ENCODE measurements at regions not wholly inside any gene's neighbourhood (a gene's known extent, or its start where the extent isn't known, plus 50 kb on each side); places are given as distances from the start of the nearest gene placed in this dataset.
"Not testable (repeated sequence)": the region's sequence is repeated elsewhere in the genome, so short reads cannot be mapped to it uniquely, and the experiment has no call there.

DNA sequence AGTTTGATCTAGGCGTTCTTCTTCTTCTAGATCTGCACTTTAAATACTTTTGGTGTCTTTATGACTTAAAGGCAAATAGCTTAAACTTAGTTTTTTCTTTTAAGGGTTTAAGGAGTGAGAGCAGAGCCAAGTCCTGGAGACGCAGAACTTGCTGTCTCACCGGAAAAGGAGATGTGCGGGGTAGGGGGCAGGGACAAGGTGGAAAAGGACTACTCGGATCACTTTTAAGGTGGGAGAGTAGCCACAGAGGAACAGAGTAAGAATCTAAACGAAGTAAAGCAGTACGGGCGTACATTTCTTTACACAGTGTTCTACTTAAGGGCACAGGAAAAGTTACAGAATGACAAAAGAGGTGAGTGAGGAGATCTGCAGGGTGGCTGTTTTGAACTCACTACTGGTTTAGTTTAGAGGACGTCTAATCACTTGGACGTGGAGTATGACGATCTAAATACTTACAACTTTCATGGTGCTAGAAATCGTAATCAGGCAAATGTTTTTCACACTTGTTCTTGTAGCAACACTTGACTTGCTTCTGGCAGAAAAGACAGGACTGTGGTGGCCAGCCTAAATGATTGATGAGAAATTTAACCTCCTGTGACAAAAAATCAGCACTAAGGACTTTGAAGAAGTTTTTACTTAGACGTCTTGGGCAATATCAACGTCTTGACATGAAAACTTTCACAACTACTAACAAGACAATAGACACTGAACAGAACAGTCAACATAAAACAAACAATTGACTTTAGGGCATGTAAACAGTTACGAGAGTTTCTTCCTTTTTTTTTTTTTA, 127.0 kb downstream of the ART5 start:
- DNase-seq (ENCODE audit: low read depth): not testable (repeated sequence)

DNA sequence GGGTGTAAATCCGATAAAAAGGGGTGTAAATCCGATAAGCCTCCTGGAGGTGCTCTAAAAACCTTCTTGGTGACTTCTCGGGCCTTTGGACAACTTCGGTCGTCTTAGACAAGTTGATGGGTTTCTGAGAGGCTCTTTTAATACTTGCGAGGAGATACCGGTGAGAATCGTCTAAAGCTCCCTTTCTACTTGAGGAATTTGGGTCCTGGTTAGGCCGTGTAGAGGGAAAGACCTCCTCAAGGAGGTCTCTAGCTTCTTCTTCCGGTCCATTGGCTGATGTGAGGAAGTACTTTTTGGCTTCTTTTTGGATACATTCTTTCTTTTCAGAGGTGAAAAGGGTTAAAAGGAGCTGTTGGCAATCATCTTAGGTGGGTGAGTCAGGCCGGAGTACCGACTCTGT, 128.5 kb downstream of the ART5 start:
- DNase-seq (ENCODE audit: low read depth): not testable (repeated sequence)

DNA sequence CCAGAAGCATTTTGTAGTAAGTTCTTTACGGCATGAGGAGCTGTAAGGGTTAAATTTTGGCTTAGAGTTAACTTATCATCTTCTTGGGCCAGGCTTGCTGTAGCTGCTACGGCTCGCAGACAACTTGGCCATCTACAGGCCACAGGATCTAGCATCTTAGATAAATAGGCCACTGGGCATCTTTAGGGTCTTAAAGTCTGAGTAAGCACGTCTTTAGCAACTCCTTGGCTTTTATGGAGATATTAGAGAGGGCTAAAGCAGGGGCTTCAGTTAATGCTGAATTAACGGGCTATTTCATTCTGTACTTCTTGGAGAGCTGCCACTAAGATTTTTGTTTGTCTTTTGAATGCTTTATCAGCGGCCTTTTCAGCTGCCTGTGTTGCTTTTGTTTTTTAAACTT, 129.0 kb downstream of the ART5 start:
- not testable (repeated sequence) for DNase-seq (ENCODE audit: low read depth)

- DNase-seq (ENCODE audit: low read depth): peak; percentile 45
These were observed 129.6 kb downstream of the ART5 start for GRCh38 chr11:3512133-3512703.

- not testable (repeated sequence) for DNase-seq (ENCODE audit: low read depth)
These were observed 130.2 kb downstream of the ART5 start for GRCh38 chr11:3511416-3512132.

DNA sequence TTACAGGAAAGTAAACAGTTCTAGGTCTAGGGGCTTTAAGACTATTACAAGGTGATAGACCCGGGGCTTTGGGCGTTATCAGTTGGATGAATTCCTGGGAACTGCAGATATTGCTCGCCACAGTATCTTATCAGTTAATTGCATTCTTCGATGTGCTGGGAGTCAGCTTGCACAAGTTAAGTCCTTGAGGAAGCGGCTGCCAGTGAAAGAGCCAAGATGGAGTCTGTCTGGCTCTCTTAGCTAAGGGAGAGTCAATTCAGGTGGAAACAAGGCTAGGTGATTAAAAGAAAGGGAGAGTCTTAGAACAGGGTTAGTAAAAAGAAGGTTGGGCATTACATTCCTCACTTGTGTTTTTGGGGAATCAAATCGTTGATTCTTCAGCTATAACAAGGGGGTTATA, 130.6 kb upstream of the ZNF195 start:
- DNase-seq (ENCODE audit: low read depth): not testable (repeated sequence)

GRCh38 chr11:3499198-3499597, 120.3 kb upstream of the ZNF195 start:
- not testable (repeated sequence) for DNase-seq (ENCODE audit: low read depth)

- not testable (repeated sequence) for DNase-seq (ENCODE audit: low read depth)
These were observed 119.4 kb upstream of the ZNF195 start for GRCh38 chr11:3498356-3498755.

- DNase-seq (ENCODE audit: low read depth): not testable (repeated sequence)
These were observed 114.2 kb upstream of the ZNF195 start for GRCh38 chr11:3493152-3493551.

DNA sequence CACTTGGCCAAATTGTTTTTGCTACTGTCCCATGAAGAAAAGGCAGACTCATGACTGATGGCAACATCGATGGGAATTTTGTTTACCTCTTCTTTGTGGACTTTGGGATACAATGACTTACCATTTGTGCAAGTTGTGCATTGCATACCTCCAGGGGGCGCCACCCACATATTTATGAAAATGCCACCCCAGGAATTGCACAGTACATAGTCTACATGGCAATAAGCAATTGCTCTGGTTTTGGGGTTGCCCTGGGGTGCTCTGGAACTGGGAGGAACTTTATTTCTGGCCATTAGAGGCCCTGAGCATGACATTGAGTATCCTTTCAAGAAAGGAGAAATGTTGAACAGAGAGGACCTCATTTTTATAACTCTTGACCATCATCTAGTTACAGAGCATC, 109.1 kb upstream of the ZNF195 start:
- not testable (repeated sequence) for DNase-seq (ENCODE audit: low read depth)

DNA sequence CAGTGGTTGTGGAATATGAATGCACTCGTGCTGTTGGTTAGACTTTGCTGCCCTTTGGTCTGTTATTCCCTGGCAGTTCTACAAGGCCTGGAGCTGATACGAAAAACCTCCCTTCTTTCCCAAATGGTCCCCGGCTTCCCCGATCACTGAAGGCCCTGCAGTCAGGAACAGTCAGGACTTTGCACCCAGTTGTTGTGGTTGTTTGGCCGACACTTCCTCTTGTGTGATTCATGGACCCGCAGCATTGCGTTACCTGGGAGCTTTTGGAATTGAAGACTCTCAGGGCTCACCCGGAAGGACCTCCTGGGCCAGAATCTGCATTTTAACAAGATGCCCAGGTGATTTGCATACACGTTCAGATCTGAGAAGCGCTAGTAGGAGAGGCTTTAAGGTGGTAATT, 106.8 kb upstream of the ZNF195 start:
- DNase-seq (ENCODE audit: low read depth): not testable (repeated sequence)

DNA sequence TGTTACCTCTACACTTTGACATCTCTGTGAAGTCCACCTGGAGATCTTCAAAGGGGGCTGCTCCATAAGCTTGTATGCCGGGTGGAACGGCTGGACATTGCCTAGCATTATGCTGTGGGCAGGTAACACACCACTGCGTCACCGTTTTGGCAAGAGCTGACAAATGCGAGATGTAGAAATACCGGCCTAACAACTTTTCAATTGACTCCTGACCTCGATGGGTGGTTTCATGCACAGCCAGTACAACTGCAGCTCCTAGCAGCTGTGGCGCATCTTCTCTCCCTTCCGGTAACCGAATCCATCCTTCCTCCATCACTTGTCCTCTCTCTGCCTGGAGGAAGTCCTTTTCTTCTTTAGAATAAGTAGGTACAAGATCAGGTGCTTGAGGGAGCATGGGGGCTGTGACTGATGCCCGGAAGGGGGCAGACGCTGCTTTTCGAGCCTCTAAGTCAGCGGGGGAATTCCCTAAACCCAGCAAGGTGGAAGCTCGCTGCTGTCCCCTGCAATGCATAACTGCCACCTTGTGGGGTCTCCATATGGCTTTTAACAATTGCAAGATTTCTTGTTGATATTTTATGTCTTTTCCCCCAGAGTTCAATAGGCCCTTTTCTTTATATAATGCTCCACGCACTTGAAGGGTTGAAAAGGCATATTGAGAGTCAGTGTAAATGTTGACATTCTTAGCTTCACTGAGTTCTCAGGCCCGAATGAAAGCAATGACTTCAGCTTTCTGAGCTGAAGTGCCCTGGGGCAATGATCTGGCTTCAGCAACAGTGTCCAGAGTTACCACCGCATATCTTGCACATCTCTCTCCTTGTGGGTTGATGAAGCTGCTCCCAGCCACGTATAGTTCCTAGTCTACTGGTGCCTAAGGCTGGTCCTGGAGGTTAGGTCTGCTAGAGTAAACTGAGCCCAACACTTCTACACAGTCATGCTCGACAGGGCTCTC, 98.3 kb upstream of the ZNF195 start:
- DNase-seq (ENCODE audit: low read depth): not testable (repeated sequence)

DNA sequence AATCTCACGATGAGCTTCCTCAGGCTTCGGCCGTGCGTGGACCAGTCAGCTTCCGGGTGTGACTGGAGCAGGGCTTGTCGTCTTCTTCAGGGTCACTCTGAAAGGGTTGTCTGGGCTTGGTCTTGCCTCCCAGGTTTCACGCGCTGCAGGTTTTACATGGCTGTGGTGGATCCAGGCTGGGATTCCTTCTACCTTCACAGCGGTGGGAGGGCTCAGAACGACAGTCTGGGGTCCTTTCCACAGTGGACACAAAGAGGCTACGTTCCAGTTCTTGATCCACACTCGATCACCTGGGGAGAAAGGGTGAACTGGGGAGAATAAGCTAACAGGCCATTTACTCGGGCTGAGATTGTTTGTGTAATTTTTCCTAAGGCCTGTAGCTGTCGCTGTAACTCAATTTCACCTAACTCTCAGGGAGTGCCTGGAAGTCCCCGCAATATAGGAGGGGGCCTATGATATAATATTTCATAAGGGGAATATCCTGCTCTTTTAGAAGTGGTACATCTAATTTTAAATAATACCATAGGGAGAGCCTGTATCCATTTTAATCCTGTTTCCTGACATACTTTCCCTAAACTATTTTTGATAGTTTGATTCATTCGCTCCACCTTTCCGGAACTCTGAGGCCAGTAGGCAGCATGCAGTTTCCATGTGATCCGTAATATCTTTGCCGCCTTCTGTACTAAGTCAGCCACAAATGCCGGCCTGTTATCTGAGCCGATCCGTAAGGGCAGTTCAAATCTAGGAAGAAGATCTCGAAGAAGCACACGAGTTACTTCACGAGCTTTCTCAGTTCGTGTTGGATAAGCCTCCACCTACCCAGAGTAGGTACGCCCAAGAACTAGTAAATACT, 97.4 kb upstream of the ZNF195 start:
- DNase-seq (ENCODE audit: low read depth): not testable (repeated sequence)

- not testable (repeated sequence) for DNase-seq (ENCODE audit: low read depth)
These were observed 90.0 kb upstream of the ZNF195 start for GRCh38 chr11:3468963-3469362.

DNA sequence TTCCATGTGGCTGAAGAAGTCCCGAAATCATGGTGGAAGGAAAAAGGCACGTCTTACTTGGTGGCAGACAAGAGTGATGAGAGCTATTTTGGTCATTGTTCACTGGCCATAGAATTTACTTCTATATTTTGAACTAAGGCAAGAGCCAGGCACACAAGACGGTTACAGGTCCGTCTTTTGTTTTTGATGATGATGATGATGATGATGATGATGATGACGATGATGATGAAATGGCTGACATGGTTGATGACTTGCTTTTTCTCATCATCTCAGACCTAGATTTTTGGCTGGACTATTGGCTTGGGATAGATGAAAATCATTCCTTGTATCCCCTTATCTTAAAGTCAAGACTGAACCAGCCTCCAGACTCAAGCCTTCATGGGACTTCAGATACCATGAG, 88.7 kb upstream of the ZNF195 start:
- DNase-seq (ENCODE audit: low read depth): not testable (repeated sequence)

DNA sequence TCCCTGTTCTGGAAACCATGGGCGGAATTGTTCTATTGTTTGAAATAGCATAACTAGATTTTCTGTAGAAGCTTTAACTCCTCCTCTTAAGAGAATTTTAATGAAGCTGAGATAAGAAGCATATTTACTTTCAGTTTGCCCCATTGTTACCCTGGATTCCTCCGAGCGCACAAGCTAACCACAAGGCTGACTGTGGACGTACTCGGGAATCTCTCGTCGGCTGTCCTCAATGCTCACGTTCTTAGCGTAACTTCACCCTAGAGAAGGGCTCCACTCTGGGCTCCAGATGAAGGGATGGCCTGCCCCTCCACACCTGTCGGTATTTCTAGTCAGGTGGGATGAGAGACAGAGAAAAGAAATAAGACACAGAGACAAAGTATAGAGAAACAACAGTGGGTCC, 76.7 kb upstream of the ZNF195 start:
- DNase-seq (ENCODE audit: low read depth): not testable (repeated sequence)

- DNase-seq (ENCODE audit: low read depth): peak; percentile 19
These were observed 75.9 kb upstream of the ZNF195 start for GRCh38 chr11:3454844-3455243.

- DNase-seq (ENCODE audit: low read depth): not testable (repeated sequence)
These were observed 74.8 kb upstream of the ZNF195 start for GRCh38 chr11:3453596-3454256.

GRCh38 chr11:3450822-3451221, 71.9 kb upstream of the ZNF195 start:
- not testable (repeated sequence) for DNase-seq (ENCODE audit: low read depth)

GRCh38 chr11:3445535-3445934, 66.6 kb upstream of the ZNF195 start:
- DNase-seq (ENCODE audit: low read depth): not testable (repeated sequence)
